Keratinocyte (primary cell): ENCODE measurements at regions not wholly inside any gene's neighbourhood (a gene's known extent, or its start where the extent isn't known, plus 50 kb on each side); places are given as distances from the start of the nearest gene placed in this dataset.

Experiments
- DNase-seq: peaks from one replicate; pipeline ENCODE4 v3.0.0-alpha.2; 2011; ENCODE audit warnings: low read depth, missing footprints, low spot score
- FAIRE-seq: peaks from 2 replicates; lab custom pipeline; 2011; peaks lifted over from hg19 to GRCh38; lab: Jason Lieb, UNC
- H2AFZ ChIP-seq: 2 replicates; pipeline ENCODE4 v1.6.0; 2012; ENCODE audit warnings: low read length, control low read depth, inconsistent platforms; ENCODE audit not compliant: control insufficient read depth
- H3K27ac ChIP-seq: 2 replicates; pipeline ENCODE4 v1.5.1; 2011; ENCODE audit warnings: low read length; ENCODE audit not compliant: control insufficient read depth, insufficient read depth
- H3K27me3 ChIP-seq: 3 replicates; pipeline ENCODE4 v1.6.0; 2011; ENCODE audit warnings: low read length; ENCODE audit not compliant: control insufficient read depth, insufficient read depth; ENCODE audit errors: extremely low read depth
- H3K36me3 ChIP-seq, 2 experiments: 2 replicates in 1 of 2; 3 replicates in 1 of 2; pipeline ENCODE4 v1.5.1; 2011; ENCODE audit warnings: low read length in 2 of 2, mild to moderate bottlenecking in 1 of 2; ENCODE audit not compliant: control insufficient read depth in 2 of 2, insufficient read depth in 2 of 2; ENCODE audit errors: extremely low read depth in 1 of 2
- H3K4me1 ChIP-seq: 3 replicates; pipeline ENCODE4 v1.5.1; 2011; ENCODE audit warnings: low read length; ENCODE audit not compliant: control insufficient read depth, insufficient read depth; ENCODE audit errors: extremely low read depth
- H3K4me2 ChIP-seq: 3 replicates; pipeline ENCODE4 v1.6.0; 2011; ENCODE audit warnings: low read depth, low read length; ENCODE audit not compliant: control insufficient read depth, insufficient read depth; ENCODE audit errors: extremely low read depth
- H3K4me3 ChIP-seq, 3 experiments: fragments of 200-600 bp in 1 of 3; sonication (generic) in 1 of 3; 2 replicates in 2 of 3; 3 replicates in 1 of 3; pipeline ENCODE4 v1.5.1; 2011 to 2016; ENCODE audit warnings: low read length in 3 of 3, mild to moderate bottlenecking in 3 of 3, control low read depth in 2 of 3, inconsistent platforms in 1 of 3, low read depth in 1 of 3, mixed read lengths in 1 of 3, mixed run types in 1 of 3, moderate library complexity in 1 of 3; ENCODE audit not compliant: control insufficient read depth in 2 of 3, insufficient read depth in 2 of 3; ENCODE audit errors: extremely low read depth in 1 of 3
- H3K79me2 ChIP-seq: 2 replicates; pipeline ENCODE4 v1.6.0; 2012; ENCODE audit warnings: low read length; ENCODE audit not compliant: control insufficient read depth, insufficient read depth
- H3K9ac ChIP-seq: 3 replicates; pipeline ENCODE4 v1.6.0; 2011; ENCODE audit warnings: low read length; ENCODE audit not compliant: control insufficient read depth, insufficient read depth; ENCODE audit errors: extremely low read depth
- H3K9me1 ChIP-seq: 3 replicates; pipeline ENCODE4 v1.6.0; 2011; ENCODE audit warnings: low read length; ENCODE audit not compliant: control insufficient read depth, insufficient read depth; ENCODE audit errors: extremely low read depth
- H3K9me3 ChIP-seq: 2 replicates; pipeline ENCODE4 v1.5.1; 2012; ENCODE audit warnings: low read depth, low read length; ENCODE audit not compliant: control insufficient read depth
- H4K20me1 ChIP-seq: 3 replicates; pipeline ENCODE4 v1.6.0; 2011; ENCODE audit warnings: low read length; ENCODE audit not compliant: control insufficient read depth, insufficient read depth; ENCODE audit errors: extremely low read depth
- CTCF ChIP-seq, 3 experiments: IDR thresholded peaks in 1 of 3; conservative IDR thresholded peaks in 1 of 3; optimal IDR thresholded peaks in 1 of 3; 2 replicates in 2 of 3; 3 replicates in 1 of 3; pipeline versions ENCODE3 to v1.5.1; 2011; ENCODE audit warnings: low read length in 3 of 3, mild to moderate bottlenecking in 3 of 3, moderate library complexity in 2 of 3, control low read depth in 1 of 3, inconsistent platforms in 1 of 3; ENCODE audit not compliant: insufficient read depth in 2 of 3; ENCODE audit errors: extremely low read depth in 1 of 3
- EZH2 ChIP-seq: IDR thresholded peaks from one replicate; pipeline ENCODE4 v1.6.1; 2012; ENCODE audit warnings: inconsistent platforms, mild to moderate bottlenecking, low read length, moderate library complexity
- dilution Hi-C: fragments of 300-500 bp; cut with MboI; formaldehyde crosslinking; loops from one replicate; pipeline ENCODE4 v1.7.0; 2020; ENCODE audit warnings: low sequenced_read_pairs; ENCODE audit not compliant: extremely low pct_ligation_motif_present

GRCh38 chr9:93809204-93809940 is 145.8 kb downstream of the BARX1 start:
- FAIRE-seq (no peak), DNase-seq (no peak)
- Histone ChIP-seq H3K4me3 (no peak overlapping the region), H4K20me1 (no peaks in the 10 kb centered on the region), H2AFZ (no peak overlapping the region), H3K9me1 (no peaks in the 10 kb centered on the region), H3K79me2 (no peaks in the 10 kb centered on the region), H3K27ac (no peak overlapping the region), H3K9ac (no peak overlapping the region), H3K4me2 (no peak overlapping the region), H3K4me1 (no peaks in the 10 kb centered on the region), H3K9me3 (no peaks in the 10 kb centered on the region), H3K36me3 (no peaks in the 10 kb centered on the region), H3K27me3 (peaks cover 3% of the 10 kb centered on the region)
- no peak for TF ChIP-seq CTCF (optimal IDR thresholded peaks at IDR 0.05 in 1 of 3, IDR thresholded peaks at IDR 0.05 in 1 of 3, conservative IDR thresholded peaks at IDR 0.05 in 1 of 3; ENCODE audit: extremely low read depth in 1 of 3, insufficient read depth in 2 of 3, low read length in 3 of 3)
- no peak for TF ChIP-seq EZH2
- dilution Hi-C loops = no loop called here

GRCh38 chr9:93808115-93809029 is 146.8 kb downstream of the BARX1 start:
- DNase-seq (no peak), FAIRE-seq (no peak)
- TF ChIP-seq EZH2 (no peak), CTCF (optimal IDR thresholded peaks at IDR 0.05 in 1 of 3, IDR thresholded peaks at IDR 0.05 in 1 of 3, conservative IDR thresholded peaks at IDR 0.05 in 1 of 3; ENCODE audit: extremely low read depth in 1 of 3, insufficient read depth in 2 of 3, low read length in 3 of 3) (no peak)
- Histone ChIP-seq H3K79me2 (no peaks in the 10 kb centered on the region), H3K9me1 (no peaks in the 10 kb centered on the region), H3K9ac (no peak overlapping the region), H3K4me1 (no peaks in the 10 kb centered on the region), H2AFZ (no peak overlapping the region), H3K4me3 (no peak overlapping the region), H3K27ac (no peak overlapping the region), H3K9me3 (no peaks in the 10 kb centered on the region), H3K36me3 (no peaks in the 10 kb centered on the region), H4K20me1 (no peaks in the 10 kb centered on the region), H3K27me3 (peaks cover 3% of the 10 kb centered on the region), H3K4me2 (no peak overlapping the region)
- dilution Hi-C loops = no loop called here
